ENCODE measurements at regions not wholly inside any gene's neighbourhood (a gene's known extent, or its start where the extent isn't known, plus 50 kb on each side); places are given as distances from the start of the nearest gene placed in this dataset.
A peak's percentile ranks its signal among the peaks of the same experiment; 100 is the strongest.

DNA sequence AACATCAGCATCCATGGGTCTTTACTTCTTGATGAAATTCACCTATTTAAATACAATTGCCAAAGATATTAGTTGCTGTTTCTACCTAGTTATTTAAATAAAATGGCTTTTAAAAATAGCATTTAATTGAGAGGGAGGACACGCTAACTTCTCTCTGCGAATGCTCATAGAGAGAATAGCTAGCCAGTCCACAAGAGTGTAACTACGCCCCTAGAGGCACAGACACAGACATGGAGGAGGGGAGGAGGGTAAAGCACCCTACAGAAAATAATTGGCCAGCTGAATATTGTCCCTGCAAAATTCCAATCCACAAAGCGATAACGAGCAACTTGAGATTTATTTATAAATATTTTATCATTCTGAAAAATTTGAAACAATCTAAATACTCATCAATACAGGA, 97.0 kb upstream of the PAPOLG start:
- no peak for DNase-seq

DNA sequence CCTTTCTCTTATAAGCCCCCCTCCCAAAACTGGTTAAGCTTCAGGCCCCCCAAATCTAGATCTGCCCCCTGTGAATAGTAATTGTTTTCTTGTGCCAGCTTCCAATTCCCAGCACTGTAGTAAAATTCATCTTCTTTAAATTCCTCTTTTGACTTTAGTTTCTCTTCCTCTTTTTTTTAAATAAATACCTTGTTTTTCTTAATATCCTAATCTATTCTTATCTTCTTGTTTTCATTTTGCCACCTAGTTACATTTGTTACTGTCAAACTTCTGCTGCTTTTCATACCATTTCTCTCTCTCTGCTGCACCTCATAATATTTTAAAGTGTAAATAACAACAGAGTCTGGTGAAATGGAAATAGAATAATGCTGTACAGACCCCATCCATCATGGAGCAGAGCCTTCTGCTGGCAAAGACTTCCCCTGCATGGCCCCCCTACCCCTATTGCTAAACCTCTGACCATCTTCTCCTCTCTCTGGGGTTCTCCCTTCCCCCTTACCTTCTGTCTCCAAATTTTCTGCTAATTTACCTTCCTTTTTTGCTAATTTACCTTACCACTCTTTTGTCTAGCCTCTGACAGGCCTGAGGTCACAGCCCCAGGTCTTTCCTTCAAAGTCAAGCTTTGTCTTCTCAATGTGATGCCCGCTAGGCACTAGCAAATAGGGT, 94.9 kb upstream of the PAPOLG start:
- no peak for DNase-seq

DNA sequence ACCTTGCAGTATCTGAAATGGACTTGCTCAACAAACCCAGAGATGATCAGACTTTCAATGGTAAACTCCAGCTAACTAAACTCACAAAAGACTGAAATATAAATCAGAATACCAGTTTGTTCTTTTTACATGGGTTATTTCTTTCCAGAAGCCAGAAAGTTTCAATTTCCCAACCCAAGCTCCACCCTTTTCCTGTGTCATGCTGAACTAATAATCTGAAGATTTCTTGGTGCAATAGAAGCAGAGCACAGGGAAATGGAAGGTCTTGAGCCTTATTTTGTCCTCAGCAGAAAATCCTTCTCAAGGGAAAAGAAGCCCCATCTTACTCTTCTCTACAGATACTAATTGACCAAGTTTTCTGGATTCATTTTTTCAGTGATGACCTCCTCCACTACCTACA, 93.3 kb upstream of the PAPOLG start:
- DNase-seq = no peak

DNA sequence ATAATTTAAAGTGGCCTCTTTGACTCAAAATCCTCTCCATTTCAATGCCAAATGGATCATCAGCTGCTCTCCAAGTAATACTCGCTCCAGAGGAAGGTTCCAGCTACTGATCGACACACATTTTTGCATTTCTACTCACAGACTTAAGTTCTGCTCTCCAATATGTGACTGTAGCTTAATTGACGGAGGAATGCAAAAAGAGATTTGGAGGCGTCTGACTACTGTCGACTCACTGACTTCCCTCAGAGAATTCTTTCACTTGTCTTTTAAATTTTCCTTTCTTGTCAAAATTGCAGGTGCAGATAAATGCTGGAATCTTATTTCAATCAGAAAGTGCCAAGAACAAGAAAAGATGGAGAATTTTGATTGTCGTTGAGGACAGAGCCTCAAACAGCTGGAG, 84.1 kb upstream of the PAPOLG start:
- no peak for DNase-seq

DNA sequence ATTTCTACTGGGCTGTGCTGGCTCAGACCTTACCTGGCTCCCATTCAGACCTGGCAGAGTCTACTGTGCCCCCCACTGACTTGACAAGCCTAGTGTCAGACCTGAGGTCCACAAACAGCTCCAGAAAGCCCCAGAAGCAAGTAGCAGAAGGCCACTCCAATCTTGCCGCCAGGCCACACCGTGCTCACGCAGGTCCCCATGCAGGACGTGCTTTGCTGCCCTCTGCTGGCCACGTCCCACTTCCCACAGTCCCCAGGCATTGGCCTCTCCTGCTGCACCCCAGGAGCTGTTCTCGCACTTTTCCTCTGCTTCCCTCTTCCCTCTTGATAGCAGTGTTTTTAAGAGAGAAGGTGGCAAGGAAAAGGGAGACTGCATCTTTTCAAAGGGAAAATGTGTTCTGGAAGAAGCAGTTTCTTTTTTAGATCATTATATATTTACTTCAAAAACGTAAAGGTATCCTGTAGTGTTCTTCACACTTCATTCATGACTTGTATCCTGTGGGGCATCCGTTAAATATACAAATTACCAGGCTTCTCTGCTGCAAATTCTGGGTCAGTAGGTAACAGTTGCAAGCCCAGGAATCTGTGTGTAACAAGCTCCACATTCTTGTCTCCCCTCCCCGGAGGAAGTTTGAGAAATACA, 81.4 kb upstream of the PAPOLG start:
- DNase-seq = peak; percentile 69

DNA sequence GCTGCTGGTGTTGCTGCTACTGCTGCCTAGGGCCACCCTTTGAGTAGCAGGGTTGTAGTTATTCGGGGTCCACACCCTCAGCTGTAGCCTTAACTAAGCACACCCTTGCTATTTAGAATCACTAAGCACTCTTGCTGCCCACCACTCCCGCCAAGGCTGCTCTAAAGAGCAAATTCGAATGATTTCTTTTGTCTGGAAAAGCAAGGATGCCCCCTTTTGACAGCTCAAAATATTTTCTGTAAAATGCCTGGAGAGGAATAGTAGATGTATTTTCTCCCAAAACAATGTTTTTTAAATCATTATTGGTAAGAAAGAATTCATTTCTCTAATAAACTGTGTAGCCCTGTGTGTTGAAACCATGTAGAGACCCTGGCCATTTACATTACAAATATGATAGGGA, 80.8 kb upstream of the PAPOLG start:
- DNase-seq = no peak

DNA sequence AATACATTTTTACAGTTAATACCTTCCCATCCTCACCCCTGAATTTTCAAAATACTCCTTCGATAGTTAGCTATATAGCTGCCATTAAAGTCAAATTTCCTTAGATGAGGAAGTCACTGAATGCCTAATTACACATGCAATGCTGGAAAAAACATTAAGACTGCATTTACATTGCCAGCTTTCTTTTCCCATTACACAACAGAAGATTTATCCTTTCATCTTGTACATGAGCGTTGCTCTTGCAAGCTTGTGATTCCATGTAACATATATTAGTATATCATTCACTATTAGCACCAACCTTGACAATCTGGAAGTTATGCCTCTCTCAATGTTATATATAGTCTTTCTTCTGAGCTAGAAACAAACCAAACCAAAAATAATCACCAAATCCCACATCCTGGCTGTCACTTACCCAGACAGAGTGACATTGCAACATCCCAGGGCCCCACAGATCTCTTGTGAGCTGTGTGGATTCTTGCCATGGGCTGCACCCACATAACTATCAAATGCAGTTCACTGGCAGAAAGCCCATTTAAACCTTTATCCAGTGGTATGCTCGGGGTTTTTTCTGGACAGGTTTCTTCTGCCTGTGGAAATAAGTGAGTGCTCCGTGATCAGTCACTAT, 79.2 kb upstream of the PAPOLG start:
- DNase-seq = no peak

DNA sequence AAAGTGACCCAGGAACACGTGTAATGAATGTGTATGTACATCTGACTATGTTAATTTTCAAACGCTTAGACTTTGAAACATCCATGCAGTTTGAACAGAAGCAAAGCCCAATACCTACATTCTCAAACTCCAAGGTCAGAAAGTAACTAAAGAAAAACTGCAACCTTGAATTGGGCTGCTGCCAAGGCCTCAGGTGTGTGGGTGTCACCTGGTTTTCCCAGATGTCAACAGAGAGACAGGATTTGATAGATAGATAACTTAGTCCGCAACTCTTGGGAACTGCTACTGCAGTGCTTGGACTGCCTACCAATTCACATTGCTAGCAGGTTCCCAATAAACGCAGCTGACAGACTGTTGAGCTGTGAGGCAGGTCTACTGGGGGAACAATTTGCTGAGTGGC, 78.7 kb upstream of the PAPOLG start:
- DNase-seq = no peak

DNA sequence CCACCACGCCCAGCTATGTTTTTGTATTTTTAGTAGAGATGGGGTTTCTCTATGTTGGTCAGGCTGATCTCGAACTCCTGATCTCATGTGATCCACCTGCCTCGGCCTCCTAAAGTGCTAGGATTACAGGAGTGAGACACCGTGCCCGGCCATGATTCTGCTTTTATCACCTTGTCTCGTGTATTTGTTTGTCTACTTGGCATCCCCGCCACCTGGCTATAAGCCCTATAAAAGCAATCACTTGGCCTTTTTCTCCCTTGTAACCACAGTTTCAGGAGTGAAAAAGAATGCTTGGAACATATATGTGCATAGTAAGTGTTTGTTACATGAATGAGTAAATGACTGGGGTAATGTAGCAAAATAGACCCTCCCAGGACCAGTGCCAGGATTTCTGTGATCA, 77.5 kb upstream of the PAPOLG start:
- no peak for DNase-seq

DNA sequence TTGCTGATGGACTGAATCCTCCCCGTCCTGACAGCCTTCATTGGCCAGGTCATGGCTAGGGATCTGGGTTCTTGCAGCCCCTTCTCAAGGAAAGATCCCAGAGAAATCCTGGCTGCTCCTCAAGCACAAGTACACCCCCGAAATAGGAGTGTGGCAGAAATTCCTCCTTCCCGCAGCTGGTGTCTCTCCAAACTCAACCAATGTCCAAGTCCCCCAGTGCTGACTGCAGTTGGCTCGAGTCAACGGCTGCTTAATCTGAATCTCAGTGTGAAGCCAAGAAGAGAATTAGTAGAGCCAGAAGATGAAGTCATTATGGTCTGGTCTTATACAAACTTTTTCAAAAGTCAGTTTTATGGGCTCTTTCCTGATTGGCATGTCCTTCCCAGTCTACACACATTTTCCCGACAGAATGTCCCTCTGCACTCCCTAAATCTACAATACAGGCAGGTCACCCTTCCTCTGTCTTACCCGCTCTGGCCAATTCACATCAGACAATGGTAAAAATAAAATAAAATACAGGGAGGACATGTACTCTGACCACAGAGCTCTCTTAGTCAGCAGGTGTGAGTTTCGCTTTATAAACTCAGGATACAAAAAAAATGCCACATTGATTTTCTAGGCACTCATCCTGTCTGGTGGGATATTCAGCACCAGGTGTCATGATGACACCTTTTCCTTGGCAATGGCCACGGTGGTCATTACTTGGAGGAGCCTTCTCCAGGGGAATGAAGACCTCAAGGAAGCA, 76.9 kb upstream of the PAPOLG start:
- no peak for DNase-seq

DNA sequence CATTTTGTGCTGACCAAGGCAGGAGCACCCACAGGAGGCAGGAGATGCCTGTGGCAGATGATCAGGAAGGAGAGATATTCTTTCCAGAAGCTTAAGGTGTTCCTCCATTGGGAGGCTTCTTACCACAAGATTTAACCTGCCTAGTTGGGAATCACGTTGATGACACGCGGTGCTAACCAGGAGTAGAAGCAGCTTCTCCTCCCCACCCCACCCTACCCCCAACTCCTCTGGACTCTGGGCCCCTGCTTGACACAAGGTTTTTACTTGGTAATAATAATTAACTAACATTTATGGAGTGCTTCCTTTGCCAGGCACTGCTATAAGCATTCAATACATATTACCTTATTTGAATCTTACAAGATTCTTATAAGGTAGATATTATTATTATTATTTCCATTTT, 62.5 kb upstream of the PAPOLG start:
- DNase-seq = no peak

DNA sequence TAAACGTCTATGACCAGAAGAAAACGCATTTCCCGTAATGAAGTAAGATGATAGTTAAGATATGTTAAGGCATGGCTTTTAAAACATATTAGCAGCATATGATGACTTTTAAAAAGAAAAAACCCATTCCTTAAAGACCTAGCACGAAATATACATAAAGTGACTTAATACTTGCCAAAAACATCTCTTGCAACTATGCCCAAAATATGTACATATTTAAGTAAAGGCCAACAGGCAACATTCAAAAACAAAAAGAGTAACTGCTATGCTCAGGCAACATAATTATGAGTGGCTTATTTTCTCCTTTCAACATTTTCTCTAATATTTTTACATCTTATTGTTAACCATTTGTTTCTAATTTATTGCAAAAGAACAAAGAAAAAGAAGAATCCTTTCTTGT, 60.3 kb upstream of the PAPOLG start:
- no peak for DNase-seq

DNA sequence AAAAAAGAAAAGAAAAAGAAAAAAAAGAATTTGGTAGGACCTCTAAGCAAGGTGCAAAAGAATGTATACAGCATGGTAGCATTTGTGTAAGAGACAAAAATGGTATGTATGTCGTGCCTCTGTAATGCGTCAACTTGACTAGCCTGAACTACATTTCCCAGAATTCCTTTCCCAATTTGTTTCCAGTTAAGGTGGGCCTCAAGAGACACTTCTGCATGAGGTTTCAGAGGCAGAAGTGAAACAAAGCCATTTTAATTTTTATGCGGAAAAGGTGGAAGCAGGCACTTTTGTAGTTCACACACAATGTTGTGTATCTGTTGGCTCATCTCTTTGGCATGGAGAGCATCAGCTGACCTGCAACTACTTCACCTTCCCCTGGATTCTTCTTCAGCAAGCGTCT, 56.5 kb upstream of the PAPOLG start:
- no peak for DNase-seq

DNA sequence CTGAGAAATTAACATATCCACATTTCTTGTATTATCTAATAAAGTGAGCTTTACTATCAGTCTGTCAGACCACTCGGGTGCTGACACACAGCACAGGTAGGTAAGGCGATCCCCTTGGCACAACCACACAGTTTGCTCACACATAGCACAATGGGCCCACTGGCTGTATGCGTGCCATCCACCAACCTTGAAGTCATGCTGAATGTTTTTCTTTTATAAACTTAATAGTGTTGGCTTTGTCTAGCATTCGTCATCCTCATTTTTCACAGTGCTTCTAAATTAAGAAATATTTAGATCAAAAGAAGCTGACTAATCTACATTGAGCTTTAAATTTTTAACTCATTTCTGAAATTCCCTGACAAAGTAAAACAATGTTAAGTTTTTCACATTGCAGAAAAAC, 50.0 kb upstream of the PAPOLG start:
- no peak for DNase-seq
